HTR-8/SVneo (cell line): ENCODE measurements at regions not wholly inside any gene's neighbourhood (a gene's known extent, or its start where the extent isn't known, plus 50 kb on each side); places are given as distances from the start of the nearest gene placed in this dataset.
"Not testable (repeated sequence)": the region's sequence is repeated elsewhere in the genome, so short reads cannot be mapped to it uniquely, and the experiment has no call there.

Experiments
- DNase-seq: peaks from one replicate; pipeline ENCODE4 v3.0.0; 2011; ENCODE audit warnings: low spot score, mixed read lengths; ENCODE audit not compliant: insufficient read length
- FAIRE-seq: peaks from 2 replicates; lab custom pipeline; 2011; peaks lifted over from hg19 to GRCh38; lab: Jason Lieb, UNC

- FAIRE-seq (no peak), DNase-seq (no peak)
Observed at GRCh38 chr3:139231555-139232281, 112.1 kb upstream of the MRPS22 start.

- DNase-seq, FAIRE-seq: not testable (repeated sequence)
Observed at GRCh38 chr3:139232341-139232740, 111.5 kb upstream of the MRPS22 start.

DNA sequence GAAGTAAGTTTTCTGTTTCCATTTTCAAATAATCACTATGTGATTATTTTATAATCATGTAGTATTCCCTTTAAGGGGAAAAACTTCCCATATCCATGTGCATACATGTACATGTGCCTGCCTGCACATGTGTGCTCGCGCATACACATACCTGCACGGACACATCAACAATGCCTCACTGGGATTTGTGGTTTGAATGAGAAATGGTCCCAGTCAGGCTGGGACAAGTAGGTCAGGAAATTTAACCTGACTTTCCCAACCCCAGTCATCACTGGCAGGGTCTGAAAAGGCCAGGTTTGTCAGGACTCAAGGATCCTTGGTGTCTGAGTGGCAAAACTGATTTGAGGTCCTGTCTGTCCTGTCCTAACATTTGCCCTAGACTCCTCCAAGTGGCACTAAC, 109.3 kb upstream of the MRPS22 start:
- FAIRE-seq, result no peak
- no peak for DNase-seq

GRCh38 chr3:139235192-139235591, 108.6 kb upstream of the MRPS22 start:
- no peak for FAIRE-seq
- DNase-seq, result no peak

DNA sequence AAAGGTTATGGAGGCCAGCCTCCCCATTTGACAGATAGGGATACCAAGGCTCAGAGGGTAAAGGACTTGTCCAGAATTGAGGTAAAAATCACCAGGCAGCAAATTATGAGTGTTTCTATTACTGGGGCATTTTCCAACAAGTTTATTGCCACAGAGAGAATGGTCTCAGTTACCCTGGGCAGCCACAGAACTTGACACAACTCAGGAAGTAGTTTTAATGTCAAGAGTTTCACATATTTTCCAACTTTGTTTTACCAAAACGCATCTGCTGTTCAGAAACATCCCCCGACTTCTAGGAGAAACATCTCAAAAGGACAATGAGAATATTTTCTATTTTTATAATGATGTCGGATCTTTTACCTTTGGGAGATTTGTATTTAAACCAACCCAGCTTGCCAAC, 107.5 kb upstream of the MRPS22 start:
- DNase-seq (no peak), FAIRE-seq (no peak)

- DNase-seq (no peak), FAIRE-seq (no peak)
Observed at GRCh38 chr3:139238281-139239030, 105.4 kb upstream of the MRPS22 start.

DNA sequence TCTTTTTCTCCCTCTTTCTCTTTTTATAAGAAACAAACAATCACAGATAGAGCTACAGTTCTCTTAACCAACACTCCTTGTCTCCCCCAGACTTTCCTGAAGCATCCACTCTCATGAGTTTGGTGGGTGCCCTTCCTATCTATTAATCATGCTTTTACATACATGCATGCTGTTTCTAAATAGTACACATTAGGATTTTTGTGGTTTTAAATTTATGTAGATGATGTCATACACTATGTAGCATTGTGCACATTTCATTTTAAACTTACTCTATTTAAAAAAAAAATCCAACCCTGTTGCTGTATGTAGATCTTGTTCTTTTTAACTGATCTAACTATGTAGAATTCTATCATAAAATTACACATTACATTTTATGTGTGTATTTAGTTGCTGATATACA, 104.3 kb upstream of the MRPS22 start:
- DNase-seq, result no peak
- FAIRE-seq, result no peak

DNA sequence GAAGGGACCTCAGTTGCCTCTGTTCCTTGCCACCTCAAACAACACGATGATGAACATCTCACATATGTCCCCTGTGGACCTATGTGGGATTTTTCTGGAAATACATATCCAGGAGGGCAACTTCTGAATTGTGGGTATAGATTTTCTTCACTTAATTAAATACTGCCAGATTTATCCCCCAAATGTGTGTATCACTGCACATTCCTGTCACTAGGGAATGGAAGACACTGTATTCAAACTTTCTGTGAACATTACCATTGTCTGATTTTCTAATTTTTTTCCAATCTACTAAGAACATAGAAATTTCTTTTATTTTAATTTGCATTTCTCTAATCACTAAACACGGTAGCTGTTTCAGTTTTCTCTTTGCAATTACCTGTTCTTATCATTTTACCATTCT, 102.0 kb upstream of the MRPS22 start:
- FAIRE-seq, result no peak
- DNase-seq, result no peak

GRCh38 chr3:139243710-139244109, 100.1 kb upstream of the MRPS22 start:
- no peak for DNase-seq
- no peak for FAIRE-seq

DNA sequence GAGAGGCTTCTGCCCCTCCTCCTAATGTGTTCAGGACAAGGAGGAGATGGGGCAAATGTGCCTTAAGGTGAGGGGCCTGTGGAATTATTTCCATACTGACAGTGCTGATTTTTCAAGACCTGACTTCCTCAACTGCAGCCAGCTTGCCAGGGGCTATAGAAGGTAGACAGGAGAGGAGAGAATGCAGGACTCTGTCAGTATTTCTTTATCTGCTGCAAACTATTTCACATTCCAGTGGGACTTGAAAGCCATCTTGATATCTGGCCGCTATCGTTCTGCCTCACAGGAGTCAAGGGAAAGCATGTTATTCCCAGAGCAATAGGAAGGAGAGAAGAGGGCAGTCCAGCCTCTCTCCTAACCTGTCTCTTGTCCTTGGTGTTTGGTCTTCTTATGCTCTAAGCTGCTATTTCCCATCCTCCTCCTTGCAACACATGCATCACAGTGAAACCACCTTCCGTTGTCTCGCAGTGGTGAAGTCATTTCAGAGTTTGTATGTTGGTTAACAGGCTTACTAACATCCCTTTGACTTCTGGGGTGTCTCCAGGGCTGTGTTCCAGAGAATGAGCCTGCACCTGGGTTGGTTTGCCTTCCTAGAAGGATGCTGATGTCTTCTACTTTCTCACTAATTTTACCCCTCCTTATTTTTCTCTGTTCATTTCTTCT, 95.1 kb upstream of the MRPS22 start:
- FAIRE-seq (no peak), DNase-seq (no peak)

GRCh38 chr3:139251529-139251928, 92.3 kb upstream of the MRPS22 start:
- no peak for DNase-seq

DNA sequence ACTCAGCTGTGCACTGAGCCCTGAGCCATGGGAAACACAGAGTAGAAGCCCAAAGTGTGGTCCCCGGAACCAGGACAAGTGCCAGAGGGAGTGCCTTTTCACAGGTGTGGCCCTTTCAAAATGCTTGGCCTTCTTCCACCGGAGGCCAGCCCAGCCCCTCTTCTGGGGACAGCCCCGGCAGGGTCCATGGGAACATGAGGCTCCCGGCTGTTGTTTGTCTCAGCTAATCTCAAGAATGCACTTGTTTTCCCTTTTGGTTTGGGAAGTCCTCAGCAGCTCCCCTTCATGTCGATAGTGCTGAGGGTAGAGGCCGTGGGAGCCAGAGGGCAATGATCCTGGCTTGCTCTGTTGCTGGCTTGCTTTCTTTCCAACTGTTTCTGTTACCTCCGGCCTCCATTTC, 91.1 kb upstream of the MRPS22 start:
- no peak for FAIRE-seq
- DNase-seq, result no peak

More at GRCh38 chr3:139251529-139251928, 92.3 kb upstream of the MRPS22 start:
- no peak for FAIRE-seq

DNA sequence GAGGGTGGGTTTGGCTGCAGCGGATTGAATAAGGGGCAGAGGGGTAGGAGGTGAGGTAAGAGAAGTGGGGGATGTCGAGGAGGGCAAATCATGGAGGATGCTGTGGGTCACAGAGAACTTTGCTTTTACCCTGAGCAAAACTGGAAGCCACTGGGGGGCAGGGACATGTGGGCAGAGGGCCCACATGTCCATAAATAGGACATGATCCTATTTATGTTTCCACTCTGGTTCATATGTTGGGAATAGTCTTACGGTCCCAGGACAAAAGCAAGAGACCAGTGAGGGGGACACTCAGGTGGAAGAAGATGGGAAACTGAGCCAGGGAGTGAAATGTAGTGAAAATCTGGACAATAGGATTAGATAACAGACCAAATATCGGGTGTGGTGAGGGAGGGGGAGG, 85.5 kb upstream of the MRPS22 start:
- DNase-seq, result no peak
- FAIRE-seq, result no peak

DNA sequence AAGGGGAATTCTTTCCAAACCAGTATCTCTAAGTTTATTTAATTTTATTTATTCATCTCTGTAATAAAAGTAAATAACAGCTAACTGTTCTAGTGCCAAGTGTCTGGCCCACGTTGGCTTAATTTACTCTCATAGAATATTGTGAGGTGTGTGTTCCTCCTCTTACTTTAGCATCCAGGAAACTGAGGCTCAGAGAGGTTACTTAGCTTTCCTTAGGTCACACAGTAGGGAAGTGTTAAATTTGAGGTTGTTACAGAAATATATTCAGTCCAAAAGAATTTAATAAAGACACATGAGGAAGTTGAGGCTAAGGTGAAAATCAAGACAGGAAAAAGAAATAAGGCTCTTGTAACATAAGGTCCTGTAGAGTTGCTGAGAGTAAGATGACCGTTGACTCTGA, 84.4 kb upstream of the MRPS22 start:
- no peak for DNase-seq
- FAIRE-seq, result no peak

GRCh38 chr3:139260041-139260486, 83.8 kb upstream of the MRPS22 start:
- no peak for FAIRE-seq
- DNase-seq, result no peak

- DNase-seq (no peak), FAIRE-seq (no peak)
Observed at GRCh38 chr3:139260793-139261736, 82.8 kb upstream of the MRPS22 start.

GRCh38 chr3:139261754-139262586, 81.8 kb upstream of the MRPS22 start:
- DNase-seq (no peak), FAIRE-seq (no peak)

DNA sequence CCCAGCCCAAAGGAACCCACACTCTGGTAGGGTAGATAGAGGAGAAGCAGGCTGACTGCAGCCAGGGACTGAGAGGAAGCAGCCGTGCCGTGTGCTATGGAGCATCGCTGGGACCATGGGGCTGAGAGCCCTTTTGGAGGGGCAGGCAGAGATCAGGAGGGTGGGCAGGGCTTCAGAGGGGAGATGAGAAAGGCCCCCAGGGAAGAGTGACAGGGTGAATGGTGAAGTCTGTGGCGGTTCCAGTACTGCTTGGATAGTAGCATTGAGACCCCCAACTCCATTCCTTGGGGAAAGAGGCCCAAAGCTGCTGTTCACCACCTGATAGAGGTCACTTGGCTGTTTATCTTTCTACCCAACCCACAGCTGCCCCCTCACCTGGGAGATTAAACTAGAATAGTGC, 80.0 kb upstream of the MRPS22 start:
- DNase-seq (no peak), FAIRE-seq (no peak)

DNA sequence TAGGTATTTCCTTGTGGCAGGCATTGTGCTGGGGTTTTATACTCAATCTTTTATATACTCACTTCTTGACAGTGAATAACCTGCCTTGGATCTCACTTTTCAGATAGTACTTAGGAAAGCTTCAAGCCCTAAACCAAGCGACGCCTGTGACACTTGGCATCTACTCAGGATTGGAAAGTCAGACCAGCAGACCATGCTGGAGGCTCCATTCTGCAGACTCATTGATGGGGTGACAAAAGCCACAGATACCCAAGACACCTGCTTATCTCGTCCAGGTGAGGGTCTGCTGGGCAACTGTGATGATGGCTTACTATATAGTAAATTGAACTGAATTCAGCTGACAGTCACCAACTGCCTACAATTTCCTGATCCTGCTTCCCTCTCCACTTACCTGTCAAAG, 79.4 kb upstream of the MRPS22 start:
- no peak for FAIRE-seq
- DNase-seq, result no peak
